ENCODE measurements at regions not wholly inside any gene's neighbourhood (a gene's known extent, or its start where the extent isn't known, plus 50 kb on each side); places are given as distances from the start of the nearest gene placed in this dataset.
"Not testable (repeated sequence)": the region's sequence is repeated elsewhere in the genome, so short reads cannot be mapped to it uniquely, and the experiment has no call there.

GRCh38 chr2:147150241-147150635 lies 694.6 kb upstream of the ACVR2A start:
- POLR2A ChIA-PET, result no interaction called here
- TF ChIP-seq CTCF (IDR thresholded peaks at IDR 0.05), result no peak

GRCh38 chr2:147149575-147150240 lies 695.1 kb upstream of the ACVR2A start:
- TF ChIP-seq CTCF (IDR thresholded peaks at IDR 0.05), result no peak
- H3K27ac Mint-ChIP-seq, result no peak overlapping the region

More at GRCh38 chr2:147150241-147150635, 694.6 kb upstream of the ACVR2A start:
- peaks cover 3% of the 10 kb centered on the region for H3K9me3 Mint-ChIP-seq
- no peaks in the 10 kb centered on the region for H3K27me3 Mint-ChIP-seq
- no peak overlapping the region for H3K27ac Mint-ChIP-seq
- no peaks in the 10 kb centered on the region for H3K4me1 Mint-ChIP-seq
- intact Hi-C loops (cut with micrococcal nuclease), result no loop called here
- no peak overlapping the region for H3K4me3 Mint-ChIP-seq
- no peaks in the 10 kb centered on the region for H3K36me3 Mint-ChIP-seq (ENCODE audit: low read depth)
- ATAC-seq (ENCODE audit: low read depth) (no peak), DNase-seq (no peak)
- CTCF ChIA-PET, result no interaction called here

GRCh38 chr2:147147802-147148201 lies 697.0 kb upstream of the ACVR2A start:
- H3K27me3 Mint-ChIP-seq, result no peaks in the 10 kb centered on the region
- peaks cover 3% of the 10 kb centered on the region for H3K9me3 Mint-ChIP-seq
- H3K4me3 Mint-ChIP-seq, result no peak overlapping the region
- ATAC-seq (ENCODE audit: low read depth), result no peak
- CTCF ChIA-PET, result no interaction called here
- POLR2A ChIA-PET, result no interaction called here
- TF ChIP-seq CTCF (IDR thresholded peaks at IDR 0.05), result no peak
- DNase-seq, result no peak
- H3K27ac Mint-ChIP-seq, result no peak overlapping the region
- intact Hi-C loops (cut with micrococcal nuclease), result no loop called here
- H3K4me1 Mint-ChIP-seq, result no peaks in the 10 kb centered on the region
- no peaks in the 10 kb centered on the region for H3K36me3 Mint-ChIP-seq (ENCODE audit: low read depth)

More at GRCh38 chr2:147149575-147150240, 695.1 kb upstream of the ACVR2A start:
- POLR2A ChIA-PET, result no interaction called here
- H3K4me3 Mint-ChIP-seq, result no peak overlapping the region
- peaks cover 3% of the 10 kb centered on the region for H3K9me3 Mint-ChIP-seq
- no peaks in the 10 kb centered on the region for H3K36me3 Mint-ChIP-seq (ENCODE audit: low read depth)
- no peaks in the 10 kb centered on the region for H3K4me1 Mint-ChIP-seq
- intact Hi-C loops (cut with micrococcal nuclease), result no loop called here
- H3K27me3 Mint-ChIP-seq, result no peaks in the 10 kb centered on the region
- CTCF ChIA-PET, result no interaction called here
- ATAC-seq (ENCODE audit: low read depth), result no peak
- DNase-seq, result no peak

- DNase-seq, result no peak
- no peaks in the 10 kb centered on the region for H3K4me1 Mint-ChIP-seq
- ChIA-PET CTCF (no interaction called here), POLR2A (no interaction called here)
- TF ChIP-seq CTCF (IDR thresholded peaks at IDR 0.05), result no peak
- H3K27me3 Mint-ChIP-seq, result no peaks in the 10 kb centered on the region
- H3K9me3 Mint-ChIP-seq, result no peaks in the 10 kb centered on the region
- no peak overlapping the region for H3K27ac Mint-ChIP-seq
- intact Hi-C loops (cut with micrococcal nuclease), result no loop called here
- no peaks in the 10 kb centered on the region for H3K36me3 Mint-ChIP-seq (ENCODE audit: low read depth)
- H3K4me3 Mint-ChIP-seq, result no peak overlapping the region
- no peak for ATAC-seq (ENCODE audit: low read depth)
Observed at GRCh38 chr2:147141930-147142329, 702.9 kb upstream of the ACVR2A start.

- POLR2A ChIA-PET; H3K27ac Mint-ChIP-seq; H3K9me3 Mint-ChIP-seq; intact Hi-C loops (cut with micrococcal nuclease); H3K4me1 Mint-ChIP-seq; CTCF ChIA-PET; H3K4me3 Mint-ChIP-seq; DNase-seq; H3K27me3 Mint-ChIP-seq; ATAC-seq (ENCODE audit: low read depth); H3K36me3 Mint-ChIP-seq (ENCODE audit: low read depth): not testable (repeated sequence)
Observed at GRCh38 chr2:147139732-147140131, 705.1 kb upstream of the ACVR2A start.

- CTCF ChIA-PET, result no interaction called here
- H3K36me3 Mint-ChIP-seq (ENCODE audit: low read depth), result no peaks in the 10 kb centered on the region
- H3K4me1 Mint-ChIP-seq, result no peaks in the 10 kb centered on the region
- intact Hi-C loops (cut with micrococcal nuclease), result no loop called here
- H3K9me3 Mint-ChIP-seq, result no peaks in the 10 kb centered on the region
- no peak for ATAC-seq (ENCODE audit: low read depth)
- H3K27me3 Mint-ChIP-seq, result no peaks in the 10 kb centered on the region
- no peak overlapping the region for H3K27ac Mint-ChIP-seq
- H3K4me3 Mint-ChIP-seq, result no peak overlapping the region
- no peak for TF ChIP-seq CTCF (IDR thresholded peaks at IDR 0.05)
- DNase-seq, result no peak
- POLR2A ChIA-PET, result no interaction called here
Observed at GRCh38 chr2:147137711-147138110, 707.1 kb upstream of the ACVR2A start.
